ENCODE measurements at regions not wholly inside any gene's neighbourhood (a gene's known extent, or its start where the extent isn't known, plus 50 kb on each side); places are given as distances from the start of the nearest gene placed in this dataset.
"Not testable (repeated sequence)": the region's sequence is repeated elsewhere in the genome, so short reads cannot be mapped to it uniquely, and the experiment has no call there.

- H3K4me3 ChIP-seq (ENCODE audit: low read depth, low read length): no peak overlapping the region
- H3K27ac ChIP-seq: no peak overlapping the region
- DNase-seq: no peak
- H3K36me3 ChIP-seq: no peaks in the 10 kb centered on the region
- no peak for TF ChIP-seq CTCF (IDR thresholded peaks at IDR 0.05; ENCODE audit: low read depth, low read length)
- no peaks in the 10 kb centered on the region for H3K9me3 ChIP-seq (ENCODE audit: severe bottlenecking)
- H3K27me3 ChIP-seq (ENCODE audit: insufficient read depth, low read depth, severe bottlenecking): no peaks in the 10 kb centered on the region
Observed at GRCh38 chr4:107509615-107510014, 210.4 kb downstream of the PAPSS1 start.

- no peak overlapping the region for H3K27ac ChIP-seq
- TF ChIP-seq CTCF (IDR thresholded peaks at IDR 0.05; ENCODE audit: low read depth, low read length): no peak
- H3K4me3 ChIP-seq (ENCODE audit: low read depth, low read length): no peak overlapping the region
- DNase-seq: no peak
- H3K27me3 ChIP-seq (ENCODE audit: insufficient read depth, low read depth, severe bottlenecking): no peaks in the 10 kb centered on the region
- no peaks in the 10 kb centered on the region for H3K9me3 ChIP-seq (ENCODE audit: severe bottlenecking)
- no peaks in the 10 kb centered on the region for H3K36me3 ChIP-seq
Observed at GRCh38 chr4:107500551-107500950, 219.5 kb downstream of the PAPSS1 start.

GRCh38 chr4:107497054-107497453, 223.0 kb downstream of the PAPSS1 start:
- no peaks in the 10 kb centered on the region for H3K9me3 ChIP-seq (ENCODE audit: severe bottlenecking)
- H3K36me3 ChIP-seq: no peaks in the 10 kb centered on the region
- no peak for TF ChIP-seq CTCF (IDR thresholded peaks at IDR 0.05; ENCODE audit: low read depth, low read length)
- DNase-seq: no peak
- H3K27ac ChIP-seq: no peak overlapping the region
- no peaks in the 10 kb centered on the region for H3K27me3 ChIP-seq (ENCODE audit: insufficient read depth, low read depth, severe bottlenecking)
- no peak overlapping the region for H3K4me3 ChIP-seq (ENCODE audit: low read depth, low read length)

- DNase-seq: no peak
- Histone ChIP-seq H3K36me3 (no peaks in the 10 kb centered on the region), H3K4me3 (ENCODE audit: low read depth, low read length) (no peak overlapping the region), H3K27ac (no peak overlapping the region), H3K27me3 (ENCODE audit: insufficient read depth, low read depth, severe bottlenecking) (no peaks in the 10 kb centered on the region), H3K9me3 (ENCODE audit: severe bottlenecking) (no peaks in the 10 kb centered on the region)
- no peak for TF ChIP-seq CTCF (IDR thresholded peaks at IDR 0.05; ENCODE audit: low read depth, low read length)
Observed at GRCh38 chr4:107492566-107492965, 227.5 kb downstream of the PAPSS1 start.

- H3K27me3 ChIP-seq (ENCODE audit: insufficient read depth, low read depth, severe bottlenecking): no peaks in the 10 kb centered on the region
- H3K27ac ChIP-seq: no peak overlapping the region
- H3K36me3 ChIP-seq: no peaks in the 10 kb centered on the region
- no peaks in the 10 kb centered on the region for H3K9me3 ChIP-seq (ENCODE audit: severe bottlenecking)
- no peak for TF ChIP-seq CTCF (IDR thresholded peaks at IDR 0.05; ENCODE audit: low read depth, low read length)
- no peak for DNase-seq
- no peak overlapping the region for H3K4me3 ChIP-seq (ENCODE audit: low read depth, low read length)
Observed at GRCh38 chr4:107490116-107490515, 229.9 kb downstream of the PAPSS1 start.

- H3K4me3 ChIP-seq (ENCODE audit: low read depth, low read length); H3K9me3 ChIP-seq (ENCODE audit: severe bottlenecking): not testable (repeated sequence)
Observed at GRCh38 chr4:107483621-107484020, 236.4 kb downstream of the PAPSS1 start.

More at GRCh38 chr4:107483621-107484020, 236.4 kb downstream of the PAPSS1 start:
- DNase-seq; H3K27ac ChIP-seq; H3K27me3 ChIP-seq (ENCODE audit: insufficient read depth, low read depth, severe bottlenecking); H3K36me3 ChIP-seq: not testable (repeated sequence)
